ENCODE measurements at regions not wholly inside any gene's neighbourhood (a gene's known extent, or its start where the extent isn't known, plus 50 kb on each side); places are given as distances from the start of the nearest gene placed in this dataset.
"Not testable (repeated sequence)": the region's sequence is repeated elsewhere in the genome, so short reads cannot be mapped to it uniquely, and the experiment has no call there.

DNA sequence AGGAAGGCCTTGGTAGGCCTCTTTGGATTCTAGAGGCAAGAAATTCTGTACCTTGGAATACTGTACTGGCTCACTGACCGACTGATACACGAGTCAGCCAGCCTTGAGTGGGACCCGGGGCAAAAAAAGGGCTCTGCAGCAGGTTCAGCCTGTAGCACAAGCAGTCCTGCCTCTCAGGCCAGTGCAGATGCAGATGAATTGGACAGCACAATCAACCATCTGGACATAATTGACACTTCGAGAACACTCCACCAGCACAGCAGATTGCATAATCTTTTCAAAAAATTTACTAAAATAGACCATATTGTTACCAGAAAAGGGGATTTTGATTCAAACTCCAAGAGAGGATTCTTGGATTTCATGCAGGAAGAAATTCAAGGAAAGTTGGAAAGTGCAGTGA lies 241.6 kb downstream of the RPIA start:
- TF ChIP-seq, protein P1, sequence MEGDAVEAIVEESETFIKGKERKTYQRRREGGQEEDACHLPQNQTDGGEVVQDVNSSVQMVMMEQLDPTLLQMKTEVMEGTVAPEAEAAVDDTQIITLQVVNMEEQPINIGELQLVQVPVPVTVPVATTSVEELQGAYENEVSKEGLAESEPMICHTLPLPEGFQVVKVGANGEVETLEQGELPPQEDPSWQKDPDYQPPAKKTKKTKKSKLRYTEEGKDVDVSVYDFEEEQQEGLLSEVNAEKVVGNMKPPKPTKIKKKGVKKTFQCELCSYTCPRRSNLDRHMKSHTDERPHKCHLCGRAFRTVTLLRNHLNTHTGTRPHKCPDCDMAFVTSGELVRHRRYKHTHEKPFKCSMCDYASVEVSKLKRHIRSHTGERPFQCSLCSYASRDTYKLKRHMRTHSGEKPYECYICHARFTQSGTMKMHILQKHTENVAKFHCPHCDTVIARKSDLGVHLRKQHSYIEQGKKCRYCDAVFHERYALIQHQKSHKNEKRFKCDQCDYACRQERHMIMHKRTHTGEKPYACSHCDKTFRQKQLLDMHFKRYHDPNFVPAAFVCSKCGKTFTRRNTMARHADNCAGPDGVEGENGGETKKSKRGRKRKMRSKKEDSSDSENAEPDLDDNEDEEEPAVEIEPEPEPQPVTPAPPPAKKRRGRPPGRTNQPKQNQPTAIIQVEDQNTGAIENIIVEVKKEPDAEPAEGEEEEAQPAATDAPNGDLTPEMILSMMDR (IDR thresholded peaks at IDR 0.05; ENCODE audit: control extremely low read depth, extremely low read depth, low read depth, missing control alignments): no peak
- no peak for DNase-seq (ENCODE audit: extremely low spot score)
- CTCF ChIA-PET: no interaction called here
- POLR2A ChIA-PET: no interaction called here

DNA sequence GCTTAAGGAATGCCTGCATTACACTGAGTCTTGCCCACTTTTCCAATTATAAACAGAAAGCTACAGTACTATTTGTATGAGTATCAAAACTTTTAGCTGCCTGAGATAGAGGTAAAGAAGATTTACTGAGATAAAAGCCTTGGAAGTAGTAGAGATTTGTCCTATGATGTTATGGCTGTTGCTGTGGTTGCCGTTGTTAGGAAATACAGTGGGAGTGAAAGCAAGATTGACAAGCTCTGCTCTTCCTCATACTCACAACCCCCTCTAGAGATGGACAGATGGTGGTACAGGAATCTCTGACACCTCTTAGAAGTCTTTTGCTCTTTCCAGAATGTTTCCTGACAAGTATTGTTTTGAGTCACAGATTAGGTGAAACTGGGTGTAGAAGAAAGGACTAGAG lies 242.5 kb downstream of the RPIA start:
- ChIA-PET CTCF (interaction anchor here (1.3 kb wide), 1 partner anchor 54 kb away, joined by 3 read pairs; no protein-coding TSS in a partner anchor), POLR2A (no interaction called here)
- TF ChIP-seq, protein P1 (IDR thresholded peaks at IDR 0.05; ENCODE audit: control extremely low read depth, extremely low read depth, low read depth, missing control alignments): no peak
- no peak for DNase-seq (ENCODE audit: extremely low spot score)

DNA sequence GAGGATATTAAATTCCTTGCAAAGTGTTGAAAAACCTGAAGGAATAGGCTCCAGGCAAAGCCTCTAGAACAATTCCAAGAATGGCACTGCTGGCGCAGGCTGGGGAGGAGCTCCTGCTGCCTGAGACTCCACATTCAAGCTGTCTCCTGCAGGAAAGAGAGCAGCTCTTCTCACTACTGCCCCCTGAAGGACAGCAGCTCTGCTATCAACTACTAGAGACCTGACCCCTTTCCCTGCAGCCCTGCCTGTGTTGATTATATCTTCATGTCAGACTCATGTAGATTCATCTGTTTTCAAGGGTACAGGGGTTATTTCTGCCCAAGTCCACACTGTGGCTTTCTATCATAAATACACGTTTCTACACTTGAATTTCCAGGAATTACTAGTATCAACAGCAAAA lies 249.7 kb downstream of the RPIA start:
- POLR2A ChIA-PET; DNase-seq (ENCODE audit: extremely low spot score); CTCF ChIA-PET: not testable (repeated sequence)

DNA sequence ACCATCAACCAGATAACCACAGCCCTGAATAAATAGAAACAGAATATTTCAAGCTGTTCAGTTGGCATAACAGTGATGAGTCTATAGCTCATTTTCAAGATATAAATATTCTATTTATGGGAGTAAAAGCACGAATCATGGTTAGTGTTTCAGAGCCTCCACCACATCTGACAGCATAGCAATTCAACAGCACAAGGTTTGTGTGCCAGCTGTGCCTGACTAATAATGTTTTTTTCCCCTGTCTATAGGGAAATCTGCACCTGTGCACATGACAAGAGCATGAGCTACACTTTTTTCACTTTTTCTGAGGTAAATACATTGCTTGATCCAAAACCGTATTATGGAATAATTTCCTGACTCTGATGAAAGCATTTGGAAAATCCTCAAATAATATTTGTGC lies 251.3 kb downstream of the RPIA start:
- ChIA-PET CTCF (no interaction called here), POLR2A (no interaction called here)
- TF ChIP-seq, protein P1 (IDR thresholded peaks at IDR 0.05; ENCODE audit: control extremely low read depth, extremely low read depth, low read depth, missing control alignments): no peak
- no peak for DNase-seq (ENCODE audit: extremely low spot score)

DNA sequence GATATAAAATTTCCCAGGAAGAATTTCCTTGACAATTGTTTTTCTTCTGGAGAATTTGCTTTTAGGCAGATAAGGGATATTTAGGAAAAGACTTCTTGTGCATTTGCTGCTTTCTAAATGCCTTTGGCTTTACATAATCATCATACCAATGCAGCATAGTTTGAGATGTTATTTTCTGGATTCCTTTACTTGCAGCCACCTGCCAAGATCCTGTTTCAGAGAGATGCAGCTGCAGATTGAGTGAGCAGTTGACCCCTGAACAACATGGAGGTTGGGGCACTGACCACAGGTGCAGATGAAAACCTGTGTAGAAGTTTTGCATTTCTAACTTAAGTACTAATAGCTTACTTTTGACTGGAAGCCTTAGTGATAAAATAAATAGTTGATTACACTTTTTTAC lies 257.9 kb downstream of the RPIA start:
- POLR2A ChIA-PET: no interaction called here
- no peak for DNase-seq (ENCODE audit: extremely low spot score)
- CTCF ChIA-PET: no interaction called here
- TF ChIP-seq, protein P1 (IDR thresholded peaks at IDR 0.05; ENCODE audit: control extremely low read depth, extremely low read depth, low read depth, missing control alignments): no peak

DNA sequence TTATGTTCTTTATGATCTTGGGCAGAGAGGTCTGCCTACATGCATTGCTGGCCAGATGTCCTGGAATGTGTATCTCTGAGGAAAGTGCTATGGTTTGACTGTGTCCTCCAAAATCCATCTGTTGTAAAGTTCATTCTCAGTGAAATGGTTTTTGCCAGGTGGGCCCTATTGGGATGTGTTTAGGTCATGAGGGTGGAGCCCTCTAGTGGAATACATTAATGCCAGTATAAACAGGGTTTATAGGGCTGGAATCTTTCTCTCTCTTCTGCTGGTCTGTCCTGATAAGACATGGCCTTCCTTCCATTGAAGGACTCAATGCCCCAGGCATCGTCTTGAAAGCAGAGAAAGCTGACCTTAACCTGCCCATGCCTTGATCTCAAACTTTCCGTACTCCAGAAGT lies 258.5 kb downstream of the RPIA start:
- TF ChIP-seq, protein P1 (IDR thresholded peaks at IDR 0.05; ENCODE audit: control extremely low read depth, extremely low read depth, low read depth, missing control alignments): no peak
- DNase-seq (ENCODE audit: extremely low spot score): no peak
- POLR2A ChIA-PET: no interaction called here
- CTCF ChIA-PET: no interaction called here

DNA sequence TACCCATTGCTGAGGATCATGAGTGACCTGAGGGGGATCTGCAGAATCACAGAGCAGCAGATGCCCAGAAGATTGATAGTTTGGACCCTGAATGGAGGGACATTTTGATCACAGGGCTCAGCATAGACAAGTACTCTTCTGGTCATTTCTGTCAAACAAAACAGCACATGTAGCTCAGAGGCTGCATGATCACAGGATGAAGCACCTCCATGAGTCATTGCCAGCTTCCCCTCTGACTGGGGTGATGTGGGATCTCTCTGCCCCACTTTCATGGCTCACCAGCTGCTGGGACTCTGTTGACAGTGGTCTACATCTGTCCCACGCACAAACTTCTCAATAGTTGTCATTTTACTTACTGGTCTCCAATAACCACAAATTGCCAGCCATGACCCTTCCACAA lies 264.1 kb downstream of the RPIA start:
- ChIA-PET CTCF (no interaction called here), POLR2A (no interaction called here)
- no peak for DNase-seq (ENCODE audit: extremely low spot score)
- TF ChIP-seq, protein P1 (IDR thresholded peaks at IDR 0.05; ENCODE audit: control extremely low read depth, extremely low read depth, low read depth, missing control alignments): no peak

Data from GM10248 (cell line).